ENCODE measurements at regions not wholly inside any gene's neighbourhood (a gene's known extent, or its start where the extent isn't known, plus 50 kb on each side); places are given as distances from the start of the nearest gene placed in this dataset.

DNA sequence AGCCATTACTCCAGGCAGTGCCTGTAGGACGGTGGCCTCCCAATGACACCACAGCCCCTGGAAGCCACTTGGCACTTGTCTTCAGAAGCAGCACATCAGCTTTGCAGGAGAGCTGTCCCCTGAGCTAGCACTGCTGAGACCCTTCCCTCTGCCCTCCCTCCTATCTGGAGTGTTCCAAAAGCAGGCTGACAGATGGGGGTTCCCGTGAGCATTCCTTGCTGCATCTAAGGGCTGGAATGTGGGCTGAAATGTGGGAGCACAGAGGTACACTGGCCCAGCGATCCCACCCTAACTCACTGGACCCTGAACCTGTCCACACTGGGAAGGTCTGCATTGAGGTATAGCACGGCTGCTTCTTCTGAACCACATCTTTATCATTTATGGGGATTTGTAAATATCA lies 230.1 kb downstream of the ANAPC1 start:
- TF ChIP-seq CTCF (conservative IDR thresholded peaks at IDR 0.05; ENCODE audit: low read depth, low read length) = no peak
- no peak for TF ChIP-seq EZH2 (IDR thresholded peaks at IDR 0.05; ENCODE audit: low read length, unreplicated experiment)
- TF ChIP-seq EZH2phosphoT487 (IDR thresholded peaks at IDR 0.05; ENCODE audit: borderline replicate concordance, low read length) = no peak

Measured in PC-3 (cell line).